ENCODE measurements at regions not wholly inside any gene's neighbourhood (a gene's known extent, or its start where the extent isn't known, plus 50 kb on each side); places are given as distances from the start of the nearest gene placed in this dataset.

- no peaks in the 10 kb centered on the region for H3K9me3 ChIP-seq (ENCODE audit: control insufficient read depth, insufficient read depth, low read length)
- H3K4me1 ChIP-seq (ENCODE audit: control insufficient read depth, insufficient read depth, low read length) = no peaks in the 10 kb centered on the region
- no peaks in the 10 kb centered on the region for H3K36me3 ChIP-seq (ENCODE audit: control insufficient read depth, insufficient read depth, low read length)
- H3K27me3 ChIP-seq (ENCODE audit: control insufficient read depth, insufficient read depth, low read length) = no peaks in the 10 kb centered on the region
- H3K4me3 ChIP-seq (ENCODE audit: low read depth, low read length) = no peak overlapping the region
- no peak overlapping the region for H3K9ac ChIP-seq (ENCODE audit: low read depth, low read length)
These were observed 135.8 kb upstream of the AKIRIN2 start for GRCh38 chr6:87837876-87838275.

GRCh38 chr6:87837444-87837843 lies 135.4 kb upstream of the AKIRIN2 start:
- no peaks in the 10 kb centered on the region for H3K36me3 ChIP-seq (ENCODE audit: control insufficient read depth, insufficient read depth, low read length)
- no peaks in the 10 kb centered on the region for H3K9me3 ChIP-seq (ENCODE audit: control insufficient read depth, insufficient read depth, low read length)
- H3K4me1 ChIP-seq (ENCODE audit: control insufficient read depth, insufficient read depth, low read length) = no peaks in the 10 kb centered on the region
- H3K27me3 ChIP-seq (ENCODE audit: control insufficient read depth, insufficient read depth, low read length) = no peaks in the 10 kb centered on the region
- H3K4me3 ChIP-seq (ENCODE audit: low read depth, low read length) = no peak overlapping the region
- H3K9ac ChIP-seq (ENCODE audit: low read depth, low read length) = no peak overlapping the region

- Histone ChIP-seq H3K4me1 (ENCODE audit: control insufficient read depth, insufficient read depth, low read length) (no peaks in the 10 kb centered on the region), H3K9ac (ENCODE audit: low read depth, low read length) (no peak overlapping the region), H3K4me3 (ENCODE audit: low read depth, low read length) (no peak overlapping the region), H3K9me3 (ENCODE audit: control insufficient read depth, insufficient read depth, low read length) (no peaks in the 10 kb centered on the region), H3K27me3 (ENCODE audit: control insufficient read depth, insufficient read depth, low read length) (no peaks in the 10 kb centered on the region), H3K36me3 (ENCODE audit: control insufficient read depth, insufficient read depth, low read length) (no peaks in the 10 kb centered on the region)
These were observed 130.2 kb upstream of the AKIRIN2 start for GRCh38 chr6:87832025-87832825.

GRCh38 chr6:87830907-87831306 lies 128.9 kb upstream of the AKIRIN2 start:
- Histone ChIP-seq H3K9me3 (ENCODE audit: control insufficient read depth, insufficient read depth, low read length) (no peaks in the 10 kb centered on the region), H3K4me3 (ENCODE audit: low read depth, low read length) (no peak overlapping the region), H3K4me1 (ENCODE audit: control insufficient read depth, insufficient read depth, low read length) (no peaks in the 10 kb centered on the region), H3K27me3 (ENCODE audit: control insufficient read depth, insufficient read depth, low read length) (no peaks in the 10 kb centered on the region), H3K9ac (ENCODE audit: low read depth, low read length) (no peak overlapping the region), H3K36me3 (ENCODE audit: control insufficient read depth, insufficient read depth, low read length) (no peaks in the 10 kb centered on the region)

DNA sequence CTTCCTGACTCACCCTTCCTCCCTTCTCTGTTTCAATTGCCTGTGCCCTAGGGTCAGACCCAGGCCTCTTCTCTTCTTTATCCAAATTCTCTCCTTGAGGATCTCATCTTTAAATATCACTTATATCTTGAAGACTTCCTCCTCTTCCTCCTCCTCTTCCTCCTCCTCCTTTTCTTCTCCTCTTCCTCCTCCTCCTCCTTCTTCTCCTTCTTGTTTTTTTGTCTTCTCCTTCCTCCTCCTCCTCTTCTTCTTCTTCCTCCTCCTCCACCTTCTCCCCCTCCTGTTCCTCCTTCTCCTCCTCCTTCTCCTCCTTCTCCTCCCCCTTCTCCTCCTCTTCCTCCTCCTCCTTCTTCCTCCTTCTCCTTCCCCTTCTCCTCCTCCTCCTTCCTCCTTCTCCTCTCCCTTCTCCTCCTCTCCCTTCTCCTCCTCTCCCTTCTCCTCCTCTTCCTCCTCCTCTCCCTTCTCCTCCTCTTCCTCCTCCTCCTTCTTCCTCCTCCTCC lies 127.6 kb upstream of the AKIRIN2 start:
- Histone ChIP-seq H3K36me3 (ENCODE audit: control insufficient read depth, insufficient read depth, low read length) (no peaks in the 10 kb centered on the region), H3K9ac (ENCODE audit: low read depth, low read length) (no peak overlapping the region), H3K4me1 (ENCODE audit: control insufficient read depth, insufficient read depth, low read length) (no peaks in the 10 kb centered on the region), H3K27me3 (ENCODE audit: control insufficient read depth, insufficient read depth, low read length) (no peaks in the 10 kb centered on the region), H3K4me3 (ENCODE audit: low read depth, low read length) (no peak overlapping the region), H3K9me3 (ENCODE audit: control insufficient read depth, insufficient read depth, low read length) (no peaks in the 10 kb centered on the region)

- Histone ChIP-seq H3K4me3 (ENCODE audit: low read depth, low read length) (no peak overlapping the region), H3K9me3 (ENCODE audit: control insufficient read depth, insufficient read depth, low read length) (no peaks in the 10 kb centered on the region), H3K36me3 (ENCODE audit: control insufficient read depth, insufficient read depth, low read length) (no peaks in the 10 kb centered on the region), H3K27me3 (ENCODE audit: control insufficient read depth, insufficient read depth, low read length) (no peaks in the 10 kb centered on the region), H3K4me1 (ENCODE audit: control insufficient read depth, insufficient read depth, low read length) (no peaks in the 10 kb centered on the region), H3K9ac (ENCODE audit: low read depth, low read length) (no peak overlapping the region)
These were observed 126.0 kb upstream of the AKIRIN2 start for GRCh38 chr6:87828044-87828443.

- no peaks in the 10 kb centered on the region for H3K9me3 ChIP-seq (ENCODE audit: control insufficient read depth, insufficient read depth, low read length)
These were observed 125.3 kb upstream of the AKIRIN2 start for GRCh38 chr6:87827346-87827745.

GRCh38 chr6:87826424-87826823 lies 124.4 kb upstream of the AKIRIN2 start:
- Histone ChIP-seq H3K27me3 (ENCODE audit: control insufficient read depth, insufficient read depth, low read length) (no peaks in the 10 kb centered on the region), H3K4me1 (ENCODE audit: control insufficient read depth, insufficient read depth, low read length) (no peaks in the 10 kb centered on the region), H3K9ac (ENCODE audit: low read depth, low read length) (no peak overlapping the region)

More at GRCh38 chr6:87827346-87827745, 125.3 kb upstream of the AKIRIN2 start:
- Histone ChIP-seq H3K4me3 (ENCODE audit: low read depth, low read length) (no peak overlapping the region), H3K9ac (ENCODE audit: low read depth, low read length) (no peak overlapping the region), H3K27me3 (ENCODE audit: control insufficient read depth, insufficient read depth, low read length) (no peaks in the 10 kb centered on the region), H3K36me3 (ENCODE audit: control insufficient read depth, insufficient read depth, low read length) (no peaks in the 10 kb centered on the region), H3K4me1 (ENCODE audit: control insufficient read depth, insufficient read depth, low read length) (no peaks in the 10 kb centered on the region)

GRCh38 chr6:87825821-87826221 lies 123.8 kb upstream of the AKIRIN2 start:
- Histone ChIP-seq H3K9ac (ENCODE audit: low read depth, low read length) (no peak overlapping the region), H3K4me3 (ENCODE audit: low read depth, low read length) (no peak overlapping the region)

More at GRCh38 chr6:87826424-87826823, 124.4 kb upstream of the AKIRIN2 start:
- H3K36me3 ChIP-seq (ENCODE audit: control insufficient read depth, insufficient read depth, low read length) = no peaks in the 10 kb centered on the region
- H3K9me3 ChIP-seq (ENCODE audit: control insufficient read depth, insufficient read depth, low read length) = no peaks in the 10 kb centered on the region
- H3K4me3 ChIP-seq (ENCODE audit: low read depth, low read length) = no peak overlapping the region

DNA sequence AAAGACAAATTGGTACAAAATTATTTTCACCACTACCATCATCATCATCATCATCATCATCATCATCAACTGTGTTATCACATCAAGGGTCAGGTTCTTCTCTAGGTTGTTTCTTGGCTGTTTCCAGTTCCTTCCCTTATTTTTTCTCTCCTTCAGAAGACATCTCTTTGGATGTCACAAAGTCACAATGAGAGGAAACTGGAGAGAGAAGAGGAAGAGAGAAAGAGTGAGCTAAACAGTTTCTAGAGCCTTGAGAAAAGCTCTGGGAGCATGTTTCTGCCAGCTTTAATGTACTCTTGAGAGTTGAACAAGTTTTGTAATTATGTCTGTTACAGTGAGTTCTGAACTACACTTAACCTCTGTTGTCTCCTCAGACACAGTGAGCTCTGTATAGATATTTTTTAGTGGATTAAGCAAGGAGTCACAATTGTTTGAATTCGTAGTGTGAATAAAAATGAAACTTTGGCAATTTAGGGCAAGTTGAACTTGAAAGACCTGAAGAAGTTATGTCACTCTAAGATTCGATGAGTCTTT lies 123.0 kb upstream of the AKIRIN2 start:
- Histone ChIP-seq H3K9ac (ENCODE audit: low read depth, low read length) (no peak overlapping the region), H3K36me3 (ENCODE audit: control insufficient read depth, insufficient read depth, low read length) (no peaks in the 10 kb centered on the region), H3K4me3 (ENCODE audit: low read depth, low read length) (no peak overlapping the region), H3K27me3 (ENCODE audit: control insufficient read depth, insufficient read depth, low read length) (no peaks in the 10 kb centered on the region), H3K9me3 (ENCODE audit: control insufficient read depth, insufficient read depth, low read length) (no peaks in the 10 kb centered on the region), H3K4me1 (ENCODE audit: control insufficient read depth, insufficient read depth, low read length) (no peaks in the 10 kb centered on the region)

More at GRCh38 chr6:87825821-87826221, 123.8 kb upstream of the AKIRIN2 start:
- no peaks in the 10 kb centered on the region for H3K27me3 ChIP-seq (ENCODE audit: control insufficient read depth, insufficient read depth, low read length)
- H3K36me3 ChIP-seq (ENCODE audit: control insufficient read depth, insufficient read depth, low read length) = no peaks in the 10 kb centered on the region
- no peaks in the 10 kb centered on the region for H3K9me3 ChIP-seq (ENCODE audit: control insufficient read depth, insufficient read depth, low read length)
- H3K4me1 ChIP-seq (ENCODE audit: control insufficient read depth, insufficient read depth, low read length) = no peaks in the 10 kb centered on the region

DNA sequence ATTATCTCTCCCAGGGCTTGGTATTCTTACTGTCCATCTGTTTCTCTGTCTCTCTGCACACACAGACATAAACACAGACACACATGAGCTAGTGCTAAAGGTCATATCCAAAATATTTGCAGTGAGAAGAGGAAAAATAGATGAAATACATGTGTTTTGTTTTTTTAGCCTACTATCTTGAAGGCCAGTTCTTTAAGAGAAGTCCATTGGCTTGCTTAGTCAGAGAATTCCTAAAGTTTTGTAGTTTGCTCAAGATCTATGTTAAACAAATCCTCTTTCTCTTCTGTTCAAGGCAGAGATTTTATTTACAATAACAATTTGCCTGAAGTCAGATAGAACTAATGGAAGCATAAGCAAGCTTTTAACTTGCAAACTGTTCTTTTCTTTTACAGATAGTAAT lies 120.0 kb upstream of the AKIRIN2 start:
- Histone ChIP-seq H3K9ac (ENCODE audit: low read depth, low read length) (no peak overlapping the region), H3K4me1 (ENCODE audit: control insufficient read depth, insufficient read depth, low read length) (no peaks in the 10 kb centered on the region), H3K36me3 (ENCODE audit: control insufficient read depth, insufficient read depth, low read length) (no peaks in the 10 kb centered on the region), H3K9me3 (ENCODE audit: control insufficient read depth, insufficient read depth, low read length) (no peaks in the 10 kb centered on the region), H3K27me3 (ENCODE audit: control insufficient read depth, insufficient read depth, low read length) (no peaks in the 10 kb centered on the region), H3K4me3 (ENCODE audit: low read depth, low read length) (no peak overlapping the region)

DNA sequence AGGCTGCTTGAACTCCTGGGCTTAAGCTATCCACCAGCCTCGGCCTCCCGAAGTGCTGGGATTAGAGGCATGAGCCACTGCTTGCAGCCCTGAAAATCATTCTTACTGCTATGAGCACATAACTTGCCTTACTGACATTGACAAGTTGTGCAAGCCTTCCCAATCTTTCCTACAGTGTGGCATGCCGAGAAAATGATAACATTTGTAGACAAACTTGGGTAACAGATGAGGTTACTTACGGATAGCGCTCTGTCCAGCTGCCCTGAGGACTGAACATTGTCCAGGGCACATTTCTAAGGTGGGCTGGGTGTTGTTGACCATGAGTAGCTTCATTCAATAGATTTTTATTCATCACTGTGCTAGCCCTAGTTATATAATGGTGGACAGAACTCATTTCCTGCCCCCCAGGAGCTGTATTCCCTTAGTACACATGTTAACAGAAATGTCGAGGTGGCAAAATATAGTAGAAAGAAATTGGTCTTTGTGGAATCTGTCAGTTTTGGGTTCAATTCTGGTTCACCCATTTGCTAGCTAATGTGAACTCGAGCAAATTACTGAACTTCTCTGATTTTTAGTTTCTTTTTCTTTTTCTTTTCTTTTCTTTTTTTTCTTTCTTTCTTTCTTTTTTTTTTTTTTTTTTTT lies 118.4 kb upstream of the AKIRIN2 start:
- Histone ChIP-seq H3K4me1 (ENCODE audit: control insufficient read depth, insufficient read depth, low read length) (no peaks in the 10 kb centered on the region), H3K27me3 (ENCODE audit: control insufficient read depth, insufficient read depth, low read length) (no peaks in the 10 kb centered on the region), H3K9ac (ENCODE audit: low read depth, low read length) (no peak overlapping the region), H3K4me3 (ENCODE audit: low read depth, low read length) (no peak overlapping the region), H3K9me3 (ENCODE audit: control insufficient read depth, insufficient read depth, low read length) (no peaks in the 10 kb centered on the region), H3K36me3 (ENCODE audit: control insufficient read depth, insufficient read depth, low read length) (no peaks in the 10 kb centered on the region)

Measured in iPS-15b (cell line).